ENCODE measurements at regions not wholly inside any gene's neighbourhood (a gene's known extent, or its start where the extent isn't known, plus 50 kb on each side); places are given as distances from the start of the nearest gene placed in this dataset.
"Not testable (repeated sequence)": the region's sequence is repeated elsewhere in the genome, so short reads cannot be mapped to it uniquely, and the experiment has no call there.

DNA sequence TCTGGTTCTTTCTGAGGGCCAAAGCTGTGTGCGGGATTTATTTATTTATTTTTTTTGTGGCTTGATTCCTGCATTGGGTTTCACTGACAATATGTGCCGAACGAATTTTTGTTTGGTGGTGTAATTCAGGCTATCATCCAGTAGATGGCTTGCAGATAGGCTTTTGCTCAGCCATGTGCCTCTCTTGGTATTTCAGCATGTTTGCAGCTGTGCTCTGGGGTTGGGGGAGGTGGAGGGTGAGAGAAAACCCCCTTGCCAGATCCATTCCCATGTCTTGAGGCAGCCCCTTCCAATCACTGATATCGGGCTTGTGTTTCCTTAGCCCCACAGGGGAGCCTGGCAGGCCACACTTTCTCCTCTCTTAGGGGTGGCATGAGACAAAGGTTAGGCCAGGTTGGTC is 302.4 kb downstream of the PTGER3 start:
- no peak for DNase-seq (ENCODE audit: low read depth in 4 of 4, low spot score in 3 of 4)

DNA sequence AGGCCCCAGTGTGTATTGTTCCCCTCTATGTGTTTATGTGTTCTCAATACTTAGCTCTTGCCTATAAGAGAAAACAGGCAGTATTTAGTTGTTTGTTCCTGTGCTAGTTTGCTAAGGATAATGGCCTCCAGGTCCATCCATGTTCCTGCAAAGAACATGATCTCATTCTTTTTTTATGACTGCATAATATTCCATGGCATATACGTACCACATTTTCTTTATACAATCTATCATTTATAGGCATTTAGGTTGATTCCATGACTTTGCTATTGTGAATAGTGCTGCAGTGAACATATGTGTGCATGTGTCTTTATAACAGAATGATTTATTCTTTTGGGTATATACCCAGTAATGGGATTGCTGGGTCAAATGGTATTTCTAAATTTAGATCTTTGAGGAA is 301.6 kb downstream of the PTGER3 start:
- DNase-seq (ENCODE audit: low read depth in 4 of 4, low spot score in 3 of 4), result not testable (repeated sequence)

DNA sequence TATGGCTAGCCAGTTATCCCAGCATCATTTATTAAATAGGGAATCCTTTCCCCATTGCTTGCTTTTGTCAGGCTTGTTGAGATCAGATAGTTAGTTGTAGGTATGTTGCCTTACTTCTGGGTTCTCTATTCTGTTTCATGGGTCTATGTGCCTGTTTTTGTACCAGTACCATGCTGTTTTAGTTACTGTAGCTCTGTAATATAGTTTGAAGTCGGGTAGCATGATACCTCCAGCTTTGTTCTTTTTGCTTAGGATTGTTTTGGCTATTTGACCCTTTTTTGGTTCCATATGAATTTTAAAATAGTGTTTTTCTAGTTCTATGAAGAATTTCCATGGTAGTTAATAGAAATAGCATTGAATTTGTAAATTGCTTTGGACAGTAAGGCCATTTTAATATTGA is 300.5 kb downstream of the PTGER3 start:
- DNase-seq (ENCODE audit: low read depth in 4 of 4, low spot score in 3 of 4), result not testable (repeated sequence)

DNA sequence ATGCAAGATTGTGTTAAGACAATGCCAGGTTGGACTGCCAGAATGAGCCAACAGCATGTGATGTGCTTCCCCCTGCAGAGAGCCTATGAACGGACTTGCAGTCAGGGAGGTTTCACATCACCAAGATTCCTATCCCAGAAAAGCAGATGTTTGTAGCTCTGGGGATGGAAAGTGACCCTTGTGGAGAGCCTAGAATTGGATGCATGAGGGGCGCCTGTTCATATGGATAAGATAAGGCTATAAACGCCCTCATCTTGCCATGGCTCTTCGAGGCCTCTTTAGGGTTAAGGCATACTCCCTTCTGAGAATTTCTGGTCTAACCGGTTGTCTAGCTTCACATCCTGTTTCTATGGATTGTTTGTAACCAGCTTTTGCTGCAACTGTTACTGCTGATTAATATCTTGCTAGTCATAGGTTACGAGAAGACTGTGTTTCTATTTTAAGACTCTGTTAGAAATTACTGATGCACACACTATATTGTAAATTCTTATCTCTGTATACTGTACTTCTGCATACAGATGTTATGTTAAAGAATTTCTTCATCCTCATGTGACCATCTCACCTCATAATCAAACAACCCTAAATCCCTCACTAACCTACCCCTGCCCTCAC is 295.8 kb downstream of the PTGER3 start:
- DNase-seq (ENCODE audit: low read depth in 4 of 4, low spot score in 3 of 4), result not testable (repeated sequence)

DNA sequence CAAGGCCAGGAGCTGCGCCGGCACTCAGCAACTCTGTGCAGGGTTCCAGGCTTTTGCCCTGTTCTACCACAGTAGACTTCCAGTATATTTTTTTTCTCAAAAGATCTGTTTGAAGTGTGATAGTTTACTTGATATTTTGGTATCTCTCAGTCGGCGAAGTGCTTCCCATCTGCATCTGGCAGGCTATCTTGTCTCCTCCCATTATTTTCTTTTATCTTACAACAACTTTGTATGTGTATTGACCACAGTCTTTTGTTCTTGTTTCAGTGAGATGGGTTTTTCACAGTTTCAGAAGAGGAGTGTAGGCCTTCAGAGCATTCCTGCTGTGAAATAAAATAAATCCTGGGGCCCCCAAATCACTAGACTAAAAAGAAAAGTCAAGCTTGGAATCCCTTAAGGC is 292.9 kb downstream of the PTGER3 start:
- no peak for DNase-seq (ENCODE audit: low read depth in 4 of 4, low spot score in 3 of 4)

DNA sequence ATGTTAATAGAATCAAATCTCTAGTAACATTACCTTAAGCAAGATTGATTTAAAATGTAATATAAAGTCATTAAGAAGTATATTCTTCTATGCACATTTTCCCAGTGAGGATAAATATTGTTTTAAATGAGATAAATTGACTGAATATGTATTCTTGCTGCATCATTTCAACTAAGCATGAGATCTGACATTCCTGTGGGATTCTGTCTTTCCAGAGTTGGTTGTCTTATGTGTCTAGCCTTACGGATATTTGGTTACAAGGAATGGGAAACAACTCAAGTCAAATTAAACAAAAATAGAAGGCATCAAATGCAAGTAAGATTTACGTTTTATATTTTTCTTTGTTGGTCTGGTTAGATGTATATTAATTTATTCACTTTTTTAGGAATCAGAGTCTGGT is 287.5 kb downstream of the PTGER3 start:
- no peak for DNase-seq (ENCODE audit: low read depth in 4 of 4, low spot score in 3 of 4)

DNA sequence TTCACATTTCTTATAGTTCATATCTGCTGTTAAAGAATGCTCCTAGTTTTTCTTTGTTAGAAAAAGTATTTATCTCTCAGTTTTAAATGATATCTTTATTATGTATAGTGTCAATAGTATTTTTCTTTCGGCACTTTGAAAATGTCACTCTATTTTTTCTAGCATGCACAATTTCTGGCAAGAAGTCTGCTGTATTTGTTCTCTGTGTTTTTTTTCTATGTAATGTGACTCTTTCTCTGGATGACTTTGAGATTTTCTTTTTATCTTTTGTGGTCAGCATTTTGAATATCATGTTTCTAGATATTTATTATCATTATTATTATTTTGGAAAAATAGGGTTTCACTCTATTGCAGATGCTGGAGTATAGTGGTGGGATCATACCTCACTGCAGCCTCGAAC is 285.2 kb downstream of the PTGER3 start:
- no peak for DNase-seq (ENCODE audit: low read depth in 4 of 4, low spot score in 3 of 4)

DNA sequence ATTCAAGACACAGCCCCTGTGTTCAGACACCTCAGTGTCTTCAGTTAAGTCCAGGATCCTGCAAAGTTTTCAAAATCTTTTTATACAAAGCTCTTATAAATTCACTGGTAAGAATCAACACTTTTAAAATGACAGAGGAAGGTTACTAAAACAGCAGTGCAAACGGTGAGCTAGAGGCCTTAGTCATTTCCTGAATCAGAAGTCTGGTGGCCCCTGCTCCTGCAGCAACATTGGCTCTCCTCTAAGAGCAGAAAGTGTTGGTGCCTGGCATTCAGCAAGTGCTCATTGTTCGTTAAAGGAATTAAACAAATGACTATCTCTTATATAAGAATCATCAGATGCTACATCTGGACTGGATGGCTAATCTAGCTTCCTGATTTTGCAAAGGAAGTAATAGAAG is 282.9 kb downstream of the PTGER3 start:
- DNase-seq (ENCODE audit: low read depth in 4 of 4, low spot score in 3 of 4), result no peak

DNA sequence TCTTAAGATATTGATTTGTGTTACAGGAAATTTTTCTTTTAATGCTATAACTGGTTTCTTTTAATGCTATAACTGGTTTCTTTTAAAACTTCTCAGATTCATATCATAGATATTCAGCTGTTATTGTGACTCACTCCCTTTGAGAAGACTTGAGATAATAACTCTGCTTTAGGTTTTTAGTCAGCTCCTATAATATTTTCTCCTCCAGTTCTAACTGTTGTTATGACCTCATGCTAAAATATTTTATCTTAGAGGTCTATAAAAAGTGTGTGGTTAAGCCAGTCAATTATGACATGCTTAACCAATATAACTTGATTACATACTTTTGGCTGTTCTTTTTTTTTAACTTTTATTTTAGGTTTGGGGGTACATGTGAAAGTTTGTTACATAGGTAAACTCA is 280.2 kb downstream of the PTGER3 start:
- no peak for DNase-seq (ENCODE audit: low read depth in 4 of 4, low spot score in 3 of 4)

DNA sequence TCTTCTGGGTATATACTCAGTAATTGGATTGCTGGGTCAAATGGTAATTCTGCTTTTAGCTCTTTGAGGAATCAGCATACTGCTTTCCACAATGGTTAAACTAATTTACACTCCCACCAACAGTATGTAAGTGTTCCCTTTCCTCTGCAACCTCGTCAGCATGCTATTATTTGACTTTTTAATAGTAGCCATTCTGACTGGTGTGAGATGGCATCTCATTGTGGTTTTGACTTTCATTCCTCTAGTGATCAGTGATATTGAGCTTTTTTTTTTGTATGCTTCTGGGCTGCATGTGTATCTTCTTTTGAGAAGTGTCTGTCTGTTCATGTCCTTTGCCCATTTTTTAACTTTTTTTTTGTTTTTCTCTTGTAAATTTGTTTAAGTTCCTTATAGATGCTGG is 279.4 kb downstream of the PTGER3 start:
- DNase-seq (ENCODE audit: low read depth in 4 of 4, low spot score in 3 of 4), result no peak

DNA sequence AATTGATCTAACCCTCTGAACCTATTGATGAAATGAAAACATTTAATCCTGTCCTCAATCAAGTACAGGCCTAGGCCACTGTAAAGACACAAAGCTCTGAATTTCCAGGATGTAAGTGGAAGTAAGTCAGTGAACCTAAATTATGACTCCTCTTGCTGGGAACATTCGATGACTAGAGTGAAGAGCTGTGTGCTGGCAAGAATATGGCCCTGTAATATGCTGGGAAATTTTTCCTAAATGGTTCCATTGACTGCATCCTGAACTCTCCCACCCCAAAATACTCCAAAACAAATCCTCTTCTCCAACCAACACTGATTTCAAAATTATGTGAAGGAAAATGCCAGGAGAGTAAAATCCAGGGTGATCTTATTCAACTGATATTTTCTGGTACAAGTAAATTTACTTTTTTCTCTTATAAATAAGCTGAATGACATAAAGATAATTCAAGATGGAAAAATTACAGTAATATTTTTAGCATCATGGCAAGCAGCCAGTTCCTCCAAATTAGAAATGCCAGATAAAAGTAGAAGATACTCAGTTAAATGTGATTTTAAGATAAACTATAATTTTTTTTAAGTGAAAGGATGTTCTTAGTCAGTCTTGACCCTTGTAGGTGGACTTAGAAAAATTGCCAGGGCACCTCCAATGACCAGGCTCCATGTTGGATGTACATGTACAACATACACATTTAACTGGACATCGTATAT is 269.4 kb downstream of the PTGER3 start:
- no peak for DNase-seq (ENCODE audit: low read depth in 4 of 4, low spot score in 3 of 4)

DNA sequence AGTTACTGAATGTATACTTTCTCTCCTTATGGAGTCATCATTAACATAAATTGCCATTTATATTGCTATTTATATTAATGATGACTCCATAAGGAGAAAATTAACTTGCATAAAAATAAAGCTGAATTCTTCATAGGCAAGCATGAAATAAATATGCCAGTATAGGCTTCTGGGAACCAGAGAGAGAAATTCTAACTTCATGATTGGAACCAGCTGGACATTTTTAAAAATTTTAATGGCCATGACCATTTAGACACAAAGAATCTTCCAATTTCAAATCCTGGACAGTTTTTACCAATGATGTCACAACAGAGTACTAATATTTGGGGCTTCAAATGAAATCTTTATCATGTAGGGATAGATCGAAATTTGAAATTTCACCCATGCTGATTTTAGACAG is 268.7 kb downstream of the PTGER3 start:
- no peak for DNase-seq (ENCODE audit: low read depth in 4 of 4, low spot score in 3 of 4)

DNA sequence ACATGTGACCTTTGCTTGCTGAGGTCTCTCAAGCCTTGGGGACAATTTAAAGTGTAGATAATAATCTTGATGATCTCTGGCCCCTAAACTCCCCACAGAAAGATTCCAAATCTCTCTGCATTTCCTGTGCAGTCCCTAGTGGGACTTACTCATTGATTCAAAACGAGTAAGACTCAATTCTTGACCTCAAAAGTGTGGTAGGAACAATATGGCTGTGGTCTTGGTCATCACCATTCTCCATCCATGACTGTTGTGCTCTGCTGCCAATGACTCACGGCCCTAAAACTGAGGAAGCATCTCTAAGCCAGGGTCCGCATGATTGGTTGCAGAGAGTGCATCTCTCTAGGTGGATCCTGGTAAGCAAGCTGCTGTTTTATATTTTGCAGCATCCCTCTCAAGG is 268.0 kb downstream of the PTGER3 start:
- no peak for DNase-seq (ENCODE audit: low read depth in 4 of 4, low spot score in 3 of 4)

DNA sequence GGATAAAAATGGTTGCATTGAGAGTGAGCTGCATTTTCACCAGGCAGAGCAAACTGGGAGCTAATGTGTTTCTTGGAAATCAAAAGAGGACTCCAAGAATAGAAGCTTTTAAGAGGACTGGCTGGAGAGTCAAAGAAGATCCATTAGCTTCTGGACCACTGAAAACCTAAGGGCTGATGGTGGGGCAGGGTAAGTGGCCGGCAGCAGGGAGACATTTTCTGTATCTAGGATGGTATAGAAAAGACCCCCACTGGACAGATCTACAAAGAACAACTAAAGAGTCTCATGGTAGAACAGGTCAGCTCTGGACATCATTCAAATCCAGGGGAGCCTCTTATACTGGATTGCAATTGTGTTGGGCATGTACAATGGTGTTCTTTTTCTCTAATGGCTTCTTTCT is 262.3 kb downstream of the PTGER3 start:
- no peak for DNase-seq (ENCODE audit: low read depth in 4 of 4, low spot score in 3 of 4)

DNA sequence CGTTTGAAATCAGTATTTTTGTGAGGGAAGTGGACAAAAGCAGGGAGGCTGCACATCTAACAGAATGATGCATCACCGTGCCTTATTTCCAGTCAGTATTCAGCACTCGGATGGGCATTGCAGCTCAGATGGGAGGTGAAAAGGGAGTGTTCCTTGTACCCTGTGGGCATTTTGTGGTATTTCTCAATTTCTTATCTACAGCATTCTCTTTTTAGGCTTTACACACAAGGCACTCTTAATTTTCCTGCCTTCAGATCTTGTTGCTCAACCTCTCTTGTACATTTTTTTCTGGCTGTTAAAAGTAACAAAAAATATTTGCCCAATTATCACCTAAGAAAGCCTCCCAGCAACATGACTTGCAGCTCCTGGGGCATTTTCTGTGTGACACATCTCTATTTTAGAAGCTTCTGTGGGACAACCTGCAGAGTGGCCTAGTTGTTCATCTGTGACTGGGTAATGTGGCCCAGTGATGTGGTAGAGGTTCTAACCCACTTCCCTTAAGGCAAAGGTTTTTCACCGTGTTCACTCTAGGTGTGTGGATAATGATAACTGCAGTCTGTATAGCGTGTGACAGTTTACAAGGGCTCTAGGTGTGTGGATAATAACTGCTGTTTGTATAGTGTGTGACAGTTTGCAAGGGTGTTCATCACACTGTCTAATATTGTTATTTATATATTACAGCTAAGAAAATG is 257.2 kb downstream of the PTGER3 start:
- no peak for DNase-seq (ENCODE audit: low read depth in 4 of 4, low spot score in 3 of 4)

DNA sequence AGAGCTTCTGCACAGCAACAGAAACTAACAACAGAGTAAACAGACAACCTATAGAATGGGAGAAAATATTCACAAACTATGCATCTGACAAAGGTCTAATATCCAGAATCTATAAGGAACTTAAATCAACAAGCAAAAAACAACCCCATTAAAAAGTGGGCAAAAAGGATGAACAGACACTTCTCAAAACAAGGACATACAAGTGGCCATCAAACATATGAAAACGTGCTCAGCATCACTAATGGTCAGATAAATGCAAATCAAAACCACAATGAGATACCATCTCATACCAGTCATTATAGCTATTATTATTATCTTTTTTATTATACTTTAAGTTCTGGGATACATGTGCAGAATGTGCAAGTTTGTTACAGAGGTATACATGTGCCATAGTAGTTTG is 252.6 kb downstream of the PTGER3 start:
- DNase-seq (ENCODE audit: low read depth in 4 of 4, low spot score in 3 of 4), result not testable (repeated sequence)

DNA sequence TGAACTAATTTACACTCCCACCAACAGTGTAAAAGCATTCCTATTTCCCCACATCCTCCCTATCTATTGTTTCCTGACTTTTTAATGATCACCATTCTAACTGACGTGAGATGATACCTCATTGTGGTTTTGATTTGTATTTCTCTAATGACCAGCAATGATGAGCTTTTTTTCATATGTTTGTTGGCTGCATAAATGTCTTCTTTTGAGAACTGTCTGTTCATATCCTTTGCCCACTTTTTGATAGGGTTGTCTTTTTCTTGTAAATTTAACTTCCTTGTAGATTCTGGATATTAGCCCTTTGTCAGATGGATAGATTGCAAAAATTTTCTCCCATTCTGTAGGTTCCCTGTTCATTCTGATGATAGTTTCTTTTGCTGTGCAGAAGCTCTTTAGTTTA is 251.3 kb downstream of the PTGER3 start:
- not testable (repeated sequence) for DNase-seq (ENCODE audit: low read depth in 4 of 4, low spot score in 3 of 4)

DNA sequence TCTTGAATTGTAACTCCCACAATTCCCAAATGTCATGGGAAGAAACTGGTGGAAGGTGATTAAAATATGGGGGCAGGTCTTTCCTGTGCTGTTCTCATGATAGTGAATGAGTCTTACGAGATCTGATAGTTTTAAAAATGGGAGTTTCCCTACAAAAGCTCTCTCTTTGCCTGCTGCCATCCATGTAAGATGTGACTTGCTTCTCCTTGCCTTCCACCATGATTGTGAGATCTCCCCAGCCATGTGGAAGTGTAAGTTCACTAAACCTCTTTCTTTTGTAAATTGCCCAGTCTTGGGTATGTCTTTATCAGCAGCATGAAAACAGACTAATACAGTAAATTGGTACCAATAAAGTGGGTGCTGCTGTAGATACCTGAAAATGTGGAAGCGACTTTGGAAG is 245.0 kb downstream of the PTGER3 start:
- DNase-seq (ENCODE audit: low read depth in 4 of 4, low spot score in 3 of 4), result not testable (repeated sequence)

DNA sequence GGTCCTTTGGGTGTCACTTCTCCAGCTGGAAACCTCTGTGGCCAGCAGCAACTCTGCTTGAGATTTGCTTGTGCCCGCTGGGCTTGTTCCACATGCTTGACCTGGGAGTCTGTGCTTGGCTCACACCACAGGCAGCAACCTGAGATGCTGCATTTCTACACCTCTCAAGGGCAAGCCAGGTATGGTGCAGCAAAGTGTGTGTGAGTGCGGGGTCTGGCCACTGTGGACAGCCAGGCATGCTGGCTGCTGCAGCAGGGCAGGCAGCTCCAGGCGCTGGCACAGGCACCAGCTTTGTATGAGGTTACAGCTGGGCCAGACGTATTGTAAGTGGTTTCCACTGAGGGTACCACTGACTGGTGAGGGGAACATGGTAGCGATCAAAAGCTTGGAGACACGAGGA is 242.0 kb downstream of the PTGER3 start:
- DNase-seq (ENCODE audit: low read depth in 4 of 4, low spot score in 3 of 4), result no peak

DNA sequence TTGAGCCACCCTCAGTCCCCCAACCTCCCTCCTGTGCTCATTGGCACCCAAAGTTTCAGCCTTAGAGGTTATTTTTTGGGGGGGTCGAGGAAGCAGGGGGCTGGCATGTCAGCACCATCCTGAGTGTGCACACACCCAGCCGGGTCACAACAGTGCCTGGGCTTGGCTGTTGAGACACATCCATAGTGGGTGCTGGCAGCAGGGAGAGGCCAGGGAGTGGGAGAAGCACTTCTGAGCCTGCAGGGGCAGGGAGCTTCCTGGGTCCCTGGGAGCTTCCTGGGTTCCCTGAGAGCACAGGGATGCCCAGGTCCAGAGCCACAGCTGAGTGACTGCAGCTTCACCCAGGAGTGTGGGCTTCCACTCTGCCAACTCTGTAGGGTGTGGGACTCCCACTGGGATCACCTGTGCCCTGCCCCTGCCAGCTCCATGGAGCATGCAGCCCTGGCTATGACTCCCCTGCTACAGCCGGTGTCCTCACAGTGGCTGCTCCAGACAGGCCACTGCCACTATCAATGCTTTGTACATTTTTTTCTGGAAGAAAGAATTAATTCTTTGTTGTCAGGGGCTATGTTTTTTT is 240.4 kb downstream of the PTGER3 start:
- DNase-seq (ENCODE audit: low read depth in 4 of 4, low spot score in 3 of 4), result no peak

DNA sequence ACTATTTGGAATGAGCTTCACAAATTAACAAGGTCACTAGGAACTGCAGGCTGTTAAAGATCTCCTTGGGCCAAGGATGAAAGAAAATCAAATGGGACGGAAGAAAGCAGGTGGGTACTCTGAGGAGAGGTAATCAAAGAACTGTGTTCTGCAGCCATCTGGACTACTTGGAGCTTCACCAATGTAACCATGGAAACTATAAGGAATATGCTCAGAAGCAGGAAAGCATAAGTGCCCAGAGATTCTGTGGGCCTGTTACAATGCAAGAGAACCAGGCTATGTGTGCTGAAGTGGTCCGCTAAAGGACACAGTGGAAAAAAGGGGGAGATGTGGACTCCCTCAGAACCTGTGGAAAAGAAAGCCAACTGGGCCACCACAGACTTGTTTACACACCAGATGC is 238.5 kb downstream of the PTGER3 start:
- DNase-seq (ENCODE audit: low read depth in 4 of 4, low spot score in 3 of 4), result no peak

DNA sequence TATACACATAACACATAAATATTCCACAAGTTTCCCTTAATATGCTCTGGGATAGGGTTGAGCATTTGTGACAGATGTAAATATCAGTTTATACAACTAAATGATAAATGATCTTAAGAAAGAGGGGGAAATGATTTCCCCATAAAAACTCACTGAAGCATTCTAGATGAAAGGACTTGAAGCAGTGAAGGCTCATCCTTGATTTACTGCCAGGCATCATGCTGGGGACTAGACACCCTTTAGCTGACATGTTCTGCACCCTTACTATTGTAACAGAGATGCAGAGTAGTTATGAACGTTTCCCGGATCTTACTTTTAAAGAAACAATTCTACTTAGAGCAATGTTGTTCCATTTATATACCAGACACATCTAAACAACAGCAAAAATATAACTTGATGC is 235.8 kb downstream of the PTGER3 start:
- DNase-seq (ENCODE audit: low read depth in 4 of 4, low spot score in 3 of 4), result no peak
